HCT116 (cell line): ENCODE measurements at regions not wholly inside any gene's neighbourhood (a gene's known extent, or its start where the extent isn't known, plus 50 kb on each side); places are given as distances from the start of the nearest gene placed in this dataset.

ENCODE experiments used
- CEBPB ChIP-seq: IDR thresholded peaks from 2 replicates; pipeline ENCODE4 v1.6.1; 2012; ENCODE audit warnings: low read depth
- CTCF ChIP-seq, 3 experiments: fragments of 200-600 bp in 1 of 3; sonication (generic) in 1 of 3; IDR thresholded peaks in 2 of 3; conservative IDR thresholded peaks in 1 of 3; 2 replicates each; pipeline ENCODE4 v1.5.1; 2012 to 2017; ENCODE audit warnings: low read depth in 2 of 3, low read length in 2 of 3, antibody characterized with exemption in 1 of 3, borderline replicate concordance in 1 of 3, control low read depth in 1 of 3, mild to moderate bottlenecking in 1 of 3, mixed read lengths in 1 of 3, mixed run types in 1 of 3, moderate library complexity in 1 of 3; ENCODE audit not compliant: insufficient read depth in 1 of 3

- TF ChIP-seq CTCF (IDR thresholded peaks at IDR 0.05 in 2 of 3, conservative IDR thresholded peaks at IDR 0.05 in 1 of 3; ENCODE audit: borderline replicate concordance in 1 of 3, insufficient read depth in 1 of 3, low read depth in 2 of 3, low read length in 2 of 3) (no peak), CEBPB (no peak)
These were observed 80.6 kb downstream of the ADRB2 start for GRCh38 chr5:148906968-148907367.
